Activated B cell treated with CpG ODN at 0.5 μM for 24 hours (primary cell): ENCODE measurements at regions not wholly inside any gene's neighbourhood (a gene's known extent, or its start where the extent isn't known, plus 50 kb on each side); places are given as distances from the start of the nearest gene placed in this dataset.

Source experiments
- ATAC-seq: fragments of 200-7000 bp; cut with Tn5 transposase; one replicate; pipeline ENCODE4 v1.10.0; 2021; ENCODE audit warnings: low read depth, mild to moderate bottlenecking, moderate library complexity
- CTCF ChIA-PET: fragments of 350-600 bp; sonication (Branson Sonifier 250); formaldehyde crosslinking; loops from one replicate; lab custom pipeline; 2021; ENCODE audit warnings: antibody characterized with exemption; lab: Charles Lee
- POLR2A ChIA-PET: fragments of 350-600 bp; sonication (Branson Sonifier 250); formaldehyde crosslinking; loops from one replicate; lab custom pipeline; 2021; ENCODE audit warnings: antibody characterized with exemption; lab: Charles Lee
- DNase-seq: peaks from one replicate; pipeline ENCODE4 v3.0.0; 2022
- H3K27ac Mint-ChIP-seq: one replicate; pipeline ENCODE4 v1.8.0; 2020; ENCODE audit warnings: mixed read lengths
- H3K27me3 Mint-ChIP-seq: one replicate; pipeline ENCODE4 v1.8.0; 2021; ENCODE audit warnings: mixed read lengths
- H3K36me3 Mint-ChIP-seq: one replicate; pipeline ENCODE4 v1.8.0; 2021; ENCODE audit warnings: low read depth, mixed read lengths
- H3K4me1 Mint-ChIP-seq: one replicate; pipeline ENCODE4 v1.8.0; 2021; ENCODE audit warnings: mixed read lengths
- H3K4me3 Mint-ChIP-seq: one replicate; pipeline ENCODE4 v1.8.0; 2020; ENCODE audit warnings: mild to moderate bottlenecking, mixed read lengths
- H3K9me3 Mint-ChIP-seq: one replicate; pipeline ENCODE4 v1.8.0; 2020; ENCODE audit warnings: mixed read lengths
- CTCF ChIP-seq: fragments of 200-600 bp; IDR thresholded peaks from one replicate; pipeline ENCODE4 v1.8.0; 2022; ENCODE audit warnings: antibody characterized with exemption, mild to moderate bottlenecking
- intact Hi-C: fragments of 100-400 bp; cut with micrococcal nuclease; formaldehyde crosslinking; loops from one replicate; pipeline ENCODE4 v1.15.1; 2024

GRCh38 chr18:26741758-26742157 is 123.7 kb downstream of the AQP4 start:
- ATAC-seq (no peak), DNase-seq (no peak)
- no peaks in the 10 kb centered on the region for H3K36me3 Mint-ChIP-seq
- ChIA-PET CTCF (no interaction called here), POLR2A (no interaction called here)
- no peak overlapping the region for H3K27ac Mint-ChIP-seq
- intact Hi-C loops, result no loop called here
- H3K4me3 Mint-ChIP-seq, result no peak overlapping the region
- peaks cover 14% of the 10 kb centered on the region for H3K27me3 Mint-ChIP-seq
- H3K9me3 Mint-ChIP-seq, result no peaks in the 10 kb centered on the region
- no peak for TF ChIP-seq CTCF
- no peaks in the 10 kb centered on the region for H3K4me1 Mint-ChIP-seq

- H3K9me3 Mint-ChIP-seq, result no peaks in the 10 kb centered on the region
- H3K4me1 Mint-ChIP-seq, result no peaks in the 10 kb centered on the region
- ChIA-PET CTCF (no interaction called here), POLR2A (no interaction called here)
- H3K4me3 Mint-ChIP-seq, result no peak overlapping the region
- ATAC-seq (no peak), DNase-seq (no peak)
- intact Hi-C loops, result no loop called here
- no peak overlapping the region for H3K27ac Mint-ChIP-seq
- no peaks in the 10 kb centered on the region for H3K36me3 Mint-ChIP-seq
- peaks cover 14% of the 10 kb centered on the region for H3K27me3 Mint-ChIP-seq
- no peak for TF ChIP-seq CTCF
Measured at GRCh38 chr18:26741048-26741447, 124.5 kb downstream of the AQP4 start.

- ChIA-PET POLR2A (no interaction called here), CTCF (no interaction called here)
- no peak overlapping the region for H3K4me3 Mint-ChIP-seq
Measured at GRCh38 chr18:26740396-26740795, 125.1 kb downstream of the AQP4 start.

GRCh38 chr18:26738706-26739105 is 126.8 kb downstream of the AQP4 start:
- DNase-seq (no peak), ATAC-seq (no peak)
- ChIA-PET POLR2A (no interaction called here), CTCF (no interaction called here)
- H3K27ac Mint-ChIP-seq, result no peak overlapping the region
- H3K36me3 Mint-ChIP-seq, result no peaks in the 10 kb centered on the region
- H3K4me1 Mint-ChIP-seq, result no peaks in the 10 kb centered on the region
- peaks cover 6% of the 10 kb centered on the region for H3K27me3 Mint-ChIP-seq
- intact Hi-C loops, result no loop called here
- H3K4me3 Mint-ChIP-seq, result no peak overlapping the region
- no peak for TF ChIP-seq CTCF
- no peaks in the 10 kb centered on the region for H3K9me3 Mint-ChIP-seq

More at GRCh38 chr18:26740396-26740795, 125.1 kb downstream of the AQP4 start:
- no peak for ATAC-seq
- no peak for TF ChIP-seq CTCF
- Mint-ChIP-seq H3K9me3 (no peaks in the 10 kb centered on the region), H3K27ac (no peak overlapping the region), H3K4me1 (no peaks in the 10 kb centered on the region), H3K36me3 (no peaks in the 10 kb centered on the region), H3K27me3 (peaks cover 10% of the 10 kb centered on the region)
- DNase-seq, result no peak
- intact Hi-C loops, result no loop called here

- intact Hi-C loops, result no loop called here
- no peaks in the 10 kb centered on the region for H3K4me1 Mint-ChIP-seq
- no peaks in the 10 kb centered on the region for H3K9me3 Mint-ChIP-seq
- ATAC-seq (no peak), DNase-seq (no peak)
- CTCF ChIA-PET, result no interaction called here
- TF ChIP-seq CTCF, result no peak
- H3K27me3 Mint-ChIP-seq, result peaks cover 7% of the 10 kb centered on the region
- POLR2A ChIA-PET, result no interaction called here
- H3K36me3 Mint-ChIP-seq, result no peaks in the 10 kb centered on the region
- no peak overlapping the region for H3K27ac Mint-ChIP-seq
- no peak overlapping the region for H3K4me3 Mint-ChIP-seq
Measured at GRCh38 chr18:26736301-26736700, 129.2 kb downstream of the AQP4 start.
